SK-N-MC (cell line): ENCODE measurements at regions not wholly inside any gene's neighbourhood (a gene's known extent, or its start where the extent isn't known, plus 50 kb on each side); places are given as distances from the start of the nearest gene placed in this dataset.

ENCODE experiments used
- EZH2 ChIP-seq: fragments of 200-600 bp; sonication (generic); IDR thresholded peaks from one replicate; pipeline ENCODE4 v1.6.1; 2017; ENCODE audit warnings: antibody characterized with exemption
- FOXP2 ChIP-seq: optimal IDR thresholded peaks from 2 replicates; pipeline ENCODE3; 2011; ENCODE audit warnings: mild to moderate bottlenecking, moderate library complexity; ENCODE audit not compliant: insufficient read depth; ENCODE audit errors: extremely low read length, control extremely low read depth
- POLR2AphosphoS5 ChIP-seq: IDR thresholded peaks from 2 replicates; pipeline ENCODE4 v1.6.1; 2012; ENCODE audit warnings: mild to moderate bottlenecking, low read depth, low read length, borderline replicate concordance

- no peak for TF ChIP-seq EZH2
- TF ChIP-seq POLR2AphosphoS5: no peak
- no peak for TF ChIP-seq FOXP2
These were observed 105.3 kb upstream of the RNU6-1 start for GRCh38 chr15:67945131-67945530.
